Posterior vena cava (tissue), 2 donors: ENCODE measurements at regions not wholly inside any gene's neighbourhood (a gene's known extent, or its start where the extent isn't known, plus 50 kb on each side); places are given as distances from the start of the nearest gene placed in this dataset.
"Not testable (repeated sequence)": the region's sequence is repeated elsewhere in the genome, so short reads cannot be mapped to it uniquely, and the experiment has no call there.

Source experiments
- DNase-seq: peaks from one replicate; pipeline ENCODE4 v3.0.0-alpha.2; 2020; ENCODE audit warnings: low spot score
- intact Hi-C, 2 donors: fragments of 100-400 bp; cut with DNase I; formaldehyde crosslinking; loops; one replicate each; pipeline versions ENCODE4 v1.14.1 to v1.14.2; 2022 to 2023
- donor health status: DM: yes; HTN: yes; CAD: no.
- donor health status: DM: yes; HTN: yes; CAD: no.

DNA sequence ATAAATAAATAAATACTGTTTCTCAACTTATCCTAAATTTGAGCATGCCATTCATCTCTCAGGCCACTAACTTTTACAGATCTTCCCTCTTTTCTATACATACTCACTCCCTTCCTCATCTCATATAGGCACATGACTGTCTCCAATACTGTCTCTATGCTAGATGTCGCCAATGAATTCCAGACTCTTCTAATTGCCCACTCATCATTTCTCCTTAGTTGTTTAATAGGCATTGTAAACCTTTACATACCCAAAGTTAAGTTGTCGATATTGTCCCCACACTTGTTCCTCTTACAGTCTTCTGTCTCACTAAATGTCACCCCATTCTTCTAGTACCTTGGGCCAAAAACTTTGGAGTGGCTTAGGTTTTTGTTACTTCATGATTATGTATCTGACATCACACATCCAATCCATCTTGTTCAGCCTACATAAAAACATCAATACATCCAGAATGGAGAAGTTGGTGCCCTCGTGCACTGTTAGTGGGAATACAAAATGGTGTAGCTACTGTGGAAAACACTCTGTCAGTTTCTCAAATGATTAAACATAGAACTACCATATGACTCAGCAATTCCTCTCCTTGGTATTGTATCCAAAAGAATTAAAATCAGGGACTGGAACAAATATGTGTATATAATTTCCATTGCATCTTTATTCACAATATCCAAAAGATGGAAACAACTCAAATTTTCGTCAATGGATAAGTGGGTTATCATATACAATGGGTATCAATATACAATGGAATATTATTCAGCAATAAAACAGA is 935.1 kb downstream of the SLC4A3 start:
- no peak for DNase-seq
- intact Hi-C loops: no loop called here

DNA sequence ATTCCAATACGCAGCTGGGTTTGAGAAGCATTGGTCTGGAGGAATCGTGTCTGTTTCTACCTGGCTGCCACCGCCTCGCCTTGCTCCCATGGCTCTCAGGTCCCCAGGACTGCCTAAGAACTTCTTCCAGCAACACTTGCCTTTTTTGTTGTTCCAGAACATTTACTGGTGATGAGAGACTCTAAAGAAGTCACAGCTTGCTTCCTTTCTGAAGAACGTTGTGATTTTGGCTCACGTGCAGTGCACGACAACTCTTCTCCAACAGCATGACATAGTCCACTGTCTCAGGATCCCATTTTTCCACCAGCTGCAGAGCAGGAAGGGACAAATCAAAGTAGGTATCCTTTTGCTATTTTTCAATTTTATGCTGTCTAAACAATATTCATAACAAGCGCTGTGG is 940.9 kb downstream of the SLC4A3 start:
- intact Hi-C loops: no loop called here
- no peak for DNase-seq

DNA sequence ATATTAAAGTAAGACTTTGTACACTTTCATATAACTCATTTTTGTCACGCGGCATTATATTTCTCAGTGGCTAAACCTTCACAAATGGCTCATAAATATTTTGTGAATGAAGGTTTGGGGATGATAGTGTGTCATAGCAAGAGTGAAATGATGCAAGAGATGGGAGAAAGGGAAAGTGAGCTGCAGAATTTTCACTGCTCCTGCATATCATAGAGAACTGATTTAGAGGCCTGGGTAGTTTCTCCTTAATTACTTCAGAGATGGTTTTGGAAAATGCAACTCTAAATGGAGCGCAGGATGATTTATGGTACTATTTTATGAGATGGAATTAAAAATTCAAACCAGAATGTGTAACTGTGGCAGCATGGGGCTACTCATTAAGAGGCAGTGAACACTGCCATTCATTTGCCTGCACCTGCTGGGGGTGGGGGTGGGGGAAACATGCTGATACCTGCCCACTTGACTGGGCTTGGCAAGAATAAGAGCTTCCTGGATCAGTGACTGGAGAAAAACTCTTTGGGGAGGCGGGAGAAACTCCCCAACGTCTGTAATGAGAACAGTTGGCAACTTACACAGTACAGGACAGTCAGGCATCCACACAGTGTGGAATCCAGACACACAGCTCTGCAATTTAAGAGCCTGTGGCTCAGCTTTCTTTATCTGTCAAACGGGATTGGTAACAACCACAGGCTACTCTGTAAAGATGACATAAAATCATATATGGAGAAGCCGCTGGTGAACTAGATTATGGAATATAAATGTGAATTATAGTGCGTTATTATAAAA is 941.9 kb downstream of the SLC4A3 start:
- intact Hi-C loops: no loop called here
- no peak for DNase-seq

DNA sequence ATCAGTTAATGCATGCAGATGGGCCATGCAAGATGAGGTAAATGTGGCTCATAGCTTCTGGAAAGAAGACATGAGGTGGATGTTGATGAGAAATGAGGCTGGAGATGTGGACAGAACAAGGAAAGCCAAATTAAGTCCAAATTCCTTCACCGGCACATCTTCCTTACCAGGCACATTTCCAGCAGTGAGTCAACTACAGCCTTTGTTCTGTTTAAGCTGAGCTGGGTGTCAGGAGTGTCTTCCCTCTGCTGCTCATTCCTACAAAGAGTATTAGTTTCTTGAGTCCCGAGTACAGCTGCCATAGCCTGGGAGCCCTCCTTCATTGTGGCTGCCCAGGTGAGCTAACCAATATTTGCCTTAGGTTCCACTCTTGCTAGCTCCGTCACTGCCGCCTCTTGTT is 945.0 kb downstream of the SLC4A3 start:
- intact Hi-C loops: loop anchor here in 1 of 2 donors (5.0 kb wide), 1 partner anchor 965 kb away; no protein-coding TSS in a partner anchor
- no peak for DNase-seq

DNA sequence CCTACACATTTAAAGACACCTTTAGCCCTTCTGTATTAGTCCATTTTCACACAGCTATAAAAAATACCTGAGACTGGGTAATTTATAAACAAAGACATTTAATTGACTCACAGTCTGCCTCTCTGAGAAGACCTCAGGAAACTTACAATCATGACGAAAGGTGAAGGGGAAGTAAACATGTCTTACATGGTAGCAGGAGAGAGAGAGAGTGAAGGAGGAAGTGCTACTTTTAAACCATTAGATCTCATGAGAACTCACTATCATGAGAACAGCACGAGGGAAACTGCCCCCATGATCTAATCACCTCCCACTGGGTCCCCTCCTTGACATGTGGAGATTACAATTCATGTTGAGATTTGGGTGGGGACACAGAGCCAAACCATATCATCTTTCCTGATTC is 946.6 kb downstream of the SLC4A3 start:
- no peak for DNase-seq
- intact Hi-C loops: loop anchor here in 1 of 2 donors (5.0 kb wide), 1 partner anchor 963 kb away; no protein-coding TSS in a partner anchor

DNA sequence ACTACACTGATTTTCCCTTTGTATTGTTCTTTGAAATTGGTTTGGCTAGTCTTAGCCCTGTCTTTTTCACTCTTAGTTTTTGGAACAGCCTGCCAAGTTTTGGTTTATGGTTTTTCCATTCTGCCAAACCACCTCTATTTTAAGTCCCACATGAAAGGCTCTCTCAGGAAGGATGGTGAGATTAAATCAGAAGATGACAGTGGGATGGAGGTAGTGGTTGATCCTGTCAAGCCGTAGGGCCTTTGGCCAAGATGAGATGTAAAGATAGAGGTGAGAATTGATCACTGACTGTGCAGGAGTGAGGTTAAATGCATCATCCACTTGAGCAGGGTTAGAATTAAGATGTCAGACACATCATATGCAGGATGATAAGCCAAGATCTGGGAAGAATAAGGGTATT is 948.5 kb downstream of the SLC4A3 start:
- intact Hi-C loops: no loop called here
- no peak for DNase-seq

DNA sequence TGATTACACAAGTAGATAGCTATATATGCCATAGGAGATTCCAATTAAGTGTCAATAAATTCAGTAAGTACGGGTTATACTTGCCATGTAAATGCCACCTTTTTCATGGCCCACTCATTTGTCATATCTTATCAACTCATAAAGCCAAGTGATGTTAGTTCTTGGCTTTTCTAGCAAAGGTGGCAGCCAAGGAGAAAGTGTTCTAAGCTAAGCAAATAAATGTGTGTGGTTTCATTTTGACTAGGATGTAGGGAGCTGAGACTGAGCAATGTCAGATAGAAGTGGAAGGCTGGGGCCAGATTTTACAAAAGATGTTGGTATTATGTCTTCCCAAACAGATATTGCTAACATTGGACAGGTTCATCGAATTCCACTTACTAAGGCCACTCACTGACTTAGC is 952.0 kb downstream of the SLC4A3 start:
- intact Hi-C loops: no loop called here
- DNase-seq: no peak

DNA sequence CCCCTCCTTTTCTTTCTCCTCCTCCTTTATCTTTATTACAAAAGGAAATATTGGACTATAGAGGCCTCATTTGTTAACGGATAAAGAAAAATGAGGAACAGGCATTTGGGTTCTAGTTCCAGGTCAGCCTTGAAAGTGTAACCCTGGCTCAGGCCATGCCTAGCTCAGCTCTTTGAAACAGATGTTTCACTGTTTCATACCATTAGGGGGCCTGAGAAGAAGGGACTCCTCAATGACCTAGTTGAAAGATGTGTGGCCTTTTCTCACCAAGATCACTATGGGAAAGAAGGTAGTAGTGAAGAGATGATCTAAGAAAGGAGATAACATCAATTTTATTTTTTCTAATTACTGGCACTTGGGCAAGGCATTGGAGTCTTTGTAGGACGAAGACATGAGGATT is 952.7 kb downstream of the SLC4A3 start:
- DNase-seq: no peak
- intact Hi-C loops: no loop called here

DNA sequence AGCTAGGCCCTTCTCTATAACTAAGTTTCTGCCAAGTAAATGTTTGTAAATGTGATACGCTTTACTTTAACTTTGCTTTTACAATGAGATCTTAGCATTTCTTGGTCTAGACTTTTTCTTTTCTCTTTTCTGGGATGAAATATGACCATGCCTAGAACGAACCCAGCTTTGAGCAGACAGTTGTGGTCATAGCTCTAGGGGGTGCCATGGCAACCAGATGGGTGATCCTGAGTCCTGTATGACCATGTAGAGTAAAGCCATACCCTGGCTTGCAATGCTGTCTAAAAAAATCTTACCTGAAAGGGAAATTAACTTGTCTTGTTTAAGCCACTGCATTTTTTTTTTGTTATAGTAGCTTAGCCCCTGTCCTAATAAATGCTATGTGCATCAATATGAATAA is 956.3 kb downstream of the SLC4A3 start:
- no peak for DNase-seq
- intact Hi-C loops: no loop called here

DNA sequence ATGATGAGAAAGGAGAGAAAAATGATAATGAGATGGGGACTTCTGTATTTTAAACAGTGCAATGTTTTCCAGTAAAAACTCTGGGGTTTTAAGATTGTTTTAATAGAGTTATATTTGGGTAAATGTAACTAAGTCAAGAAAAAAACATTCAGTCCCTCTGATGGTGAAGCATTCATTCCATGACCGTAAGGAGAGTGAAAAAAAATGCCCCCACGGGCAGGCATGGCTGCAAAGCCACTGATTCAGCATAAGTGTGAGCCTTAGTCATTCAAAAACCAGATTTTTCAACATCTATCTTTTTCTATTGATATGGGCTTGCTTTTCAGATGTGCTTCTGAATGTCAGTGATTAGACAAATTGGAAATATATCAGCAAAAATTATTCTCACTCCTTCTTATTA is 957.8 kb downstream of the SLC4A3 start:
- intact Hi-C loops: no loop called here
- no peak for DNase-seq

DNA sequence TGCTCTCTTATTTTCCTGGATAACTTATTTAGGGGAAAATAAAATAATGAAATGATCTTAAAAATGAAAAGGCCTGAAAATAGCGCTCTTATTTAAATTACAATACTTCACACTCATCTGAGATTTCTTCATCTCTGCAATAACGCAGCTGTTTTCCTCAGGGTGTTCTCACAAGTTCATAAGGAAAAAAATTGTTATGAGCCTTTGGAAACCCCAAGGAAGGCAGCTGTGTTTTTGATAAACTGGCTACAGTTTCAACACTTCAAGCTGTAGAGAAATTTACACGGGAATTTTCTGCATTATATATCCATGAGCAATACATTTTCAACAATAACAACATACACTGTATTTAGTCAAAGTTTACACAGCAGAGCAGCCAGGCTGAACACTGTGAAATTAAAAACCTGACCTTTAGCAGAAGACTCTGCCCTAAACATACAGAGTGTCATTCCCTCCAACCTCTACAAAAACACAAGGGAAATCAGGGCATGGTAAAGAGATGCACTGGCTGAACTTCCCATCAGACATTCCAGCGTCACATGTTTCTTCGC is 959.6 kb downstream of the SLC4A3 start:
- intact Hi-C loops: no loop called here
- no peak for DNase-seq

DNA sequence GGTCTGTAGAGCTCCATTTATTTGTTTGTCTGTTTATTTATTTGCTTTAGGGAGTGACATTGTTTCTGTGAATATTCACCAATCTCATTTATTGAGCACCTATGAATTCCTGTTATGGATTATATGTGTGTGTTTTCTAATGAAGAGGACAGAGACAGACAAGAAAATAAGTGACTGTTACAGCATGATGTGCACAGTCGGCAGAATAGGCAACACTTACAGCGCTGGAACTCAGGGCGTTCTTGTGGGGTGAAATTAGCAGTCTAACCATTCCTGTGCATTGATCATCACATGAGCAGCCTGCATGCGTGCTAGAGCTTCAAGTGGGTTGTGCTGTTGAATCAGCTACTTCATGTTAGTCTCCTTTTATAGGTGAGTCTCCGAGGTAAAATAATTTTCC is 960.7 kb downstream of the SLC4A3 start:
- no peak for DNase-seq
- intact Hi-C loops: no loop called here

DNA sequence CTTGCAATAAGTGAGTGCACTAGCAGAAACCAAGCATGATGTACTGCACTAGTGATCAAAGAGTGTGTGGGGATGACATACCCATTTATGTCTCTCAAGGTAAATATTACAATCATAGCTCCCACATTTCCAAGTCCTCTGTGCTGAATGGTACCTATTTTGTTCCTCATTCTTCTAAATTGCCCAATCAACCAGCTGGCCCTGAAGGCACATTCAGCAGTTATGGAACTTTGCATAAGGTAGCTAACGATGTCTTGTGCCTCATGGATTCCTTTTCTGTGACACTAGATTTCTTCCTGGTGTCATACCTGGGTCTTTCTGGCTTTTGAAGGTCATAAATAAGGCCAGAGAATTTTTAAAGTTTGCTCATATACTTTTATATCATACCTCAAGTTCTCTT is 963.0 kb downstream of the SLC4A3 start:
- intact Hi-C loops: no loop called here
- no peak for DNase-seq

DNA sequence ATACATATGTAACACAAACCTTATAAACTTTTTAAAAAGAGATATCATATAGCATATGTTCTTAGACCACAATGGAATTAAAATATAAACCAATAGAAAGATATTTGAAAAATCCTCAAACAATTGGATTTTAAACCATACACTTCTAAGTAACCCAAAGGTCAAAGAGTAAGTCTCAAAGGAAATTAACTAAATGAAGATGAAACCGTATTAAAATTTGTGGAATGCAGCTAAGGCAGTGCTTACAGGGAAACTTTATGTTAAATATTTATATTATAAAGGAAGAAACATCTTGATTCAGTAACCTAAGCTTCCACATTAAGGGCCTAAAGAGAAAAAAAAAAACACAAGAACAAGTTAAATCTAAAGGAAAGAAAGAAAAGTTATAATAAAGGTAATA is 966.1 kb downstream of the SLC4A3 start:
- no peak for DNase-seq
- intact Hi-C loops: no loop called here

DNA sequence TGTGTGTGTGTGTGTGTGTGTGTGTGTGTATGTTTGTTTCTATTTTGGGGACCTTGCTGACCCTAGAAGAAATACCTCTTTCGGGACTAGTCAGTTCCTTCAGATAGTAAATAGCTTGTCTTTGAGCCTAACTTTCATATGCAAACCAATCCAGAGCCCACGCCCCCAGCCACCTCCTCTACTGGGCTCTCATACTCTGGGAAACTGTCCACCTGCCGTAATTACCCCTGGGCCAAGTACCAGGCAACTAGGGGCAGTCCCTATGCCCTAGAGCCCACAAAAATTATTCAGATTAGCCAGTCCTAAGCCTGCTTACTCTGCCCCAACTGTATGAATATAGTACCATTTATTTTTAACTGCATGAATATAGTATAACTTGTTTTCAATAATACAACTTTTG is 970.4 kb downstream of the EPHA4 start:
- no peak for DNase-seq
- intact Hi-C loops: no loop called here

DNA sequence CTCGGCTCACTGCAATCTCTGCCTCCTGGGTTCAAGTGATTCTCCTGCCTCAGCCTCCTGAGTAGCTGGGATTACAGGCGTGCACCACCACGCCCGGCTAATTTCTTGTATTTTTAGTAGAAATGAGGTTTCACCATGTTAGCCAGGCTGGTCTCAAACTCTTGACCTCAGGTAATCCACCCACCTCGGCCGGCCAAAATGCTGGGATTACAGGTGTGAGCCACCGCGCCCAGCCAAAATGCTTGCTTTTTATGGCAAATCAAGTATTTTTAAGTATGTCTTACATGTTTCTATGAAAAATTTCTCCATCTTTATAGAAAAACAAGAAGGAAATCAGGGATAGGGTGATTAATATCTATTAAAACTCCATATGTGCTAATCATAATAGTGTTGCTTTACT is 959.1 kb downstream of the EPHA4 start:
- intact Hi-C loops, DNase-seq: not testable (repeated sequence)

DNA sequence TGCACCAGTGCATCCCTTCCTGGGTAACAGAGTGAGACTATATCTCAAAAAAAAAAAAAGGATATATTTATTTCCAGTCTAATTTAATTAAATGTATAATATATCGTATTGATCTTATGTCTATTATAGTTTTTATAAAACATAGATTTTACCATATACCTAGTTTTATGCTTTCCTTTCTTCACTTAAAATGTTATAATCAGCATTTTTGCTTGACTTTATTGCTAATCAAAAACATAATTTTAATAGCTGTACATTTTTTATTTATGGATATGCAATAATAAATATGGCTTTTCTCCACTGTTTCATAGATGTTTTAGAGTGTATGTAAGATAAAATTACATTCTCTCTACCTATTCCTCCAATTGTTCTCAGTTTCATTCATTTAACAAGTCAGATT is 958.0 kb downstream of the EPHA4 start:
- DNase-seq: no peak
- intact Hi-C loops: no loop called here

DNA sequence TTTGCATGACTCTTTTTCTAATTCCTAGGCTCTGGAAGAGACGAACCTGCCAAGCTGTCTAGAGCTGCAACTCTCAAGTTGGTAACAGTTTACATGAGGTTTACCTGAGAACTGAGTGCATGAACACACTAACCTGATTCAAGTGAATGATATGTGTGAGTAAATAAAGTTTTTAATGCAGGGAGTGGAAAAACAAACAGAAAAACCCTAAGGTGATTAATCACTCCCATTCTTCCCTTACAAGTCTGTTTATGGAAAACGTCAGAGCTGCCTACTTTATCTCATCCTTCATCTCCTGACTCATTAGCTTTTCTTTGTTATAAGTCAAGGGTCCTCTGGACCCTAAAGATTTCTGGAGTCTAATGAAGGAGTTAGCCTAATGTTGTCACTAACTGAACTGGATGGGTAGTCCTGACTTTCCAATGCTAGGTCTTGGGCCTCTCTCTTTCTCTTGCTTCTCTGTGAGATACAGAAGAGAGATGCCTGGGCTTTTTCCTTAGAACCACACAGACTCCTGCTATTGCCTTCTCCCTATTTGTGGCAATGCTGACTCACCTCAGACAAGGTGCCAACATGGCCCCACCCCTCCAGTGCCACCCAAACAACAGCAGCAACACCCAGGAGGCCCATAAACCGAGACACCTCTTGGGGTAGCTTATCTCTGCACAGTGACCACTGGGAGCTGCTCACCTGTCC is 952.4 kb downstream of the EPHA4 start:
- intact Hi-C loops: no loop called here
- no peak for DNase-seq

DNA sequence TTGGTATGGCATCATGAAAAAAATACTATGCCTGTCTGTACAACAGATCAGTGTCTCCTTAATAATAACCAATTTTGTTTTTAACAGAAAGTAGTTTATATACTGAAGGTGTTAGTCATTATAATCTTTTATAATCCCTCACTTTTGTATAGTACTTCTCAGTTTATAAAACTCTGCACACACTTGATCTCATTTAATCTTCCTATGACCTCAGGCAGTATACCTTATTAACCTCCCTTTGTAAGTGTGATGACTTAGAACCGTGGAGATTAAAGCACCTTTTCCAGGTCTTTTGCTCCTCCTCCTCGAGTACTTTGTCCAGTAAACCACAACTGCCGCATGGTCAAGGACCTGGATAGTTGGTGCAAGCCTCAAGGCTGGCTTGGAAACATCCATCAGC is 945.5 kb downstream of the EPHA4 start:
- DNase-seq: no peak
- intact Hi-C loops: loop anchor here in 1 of 2 donors (5.0 kb wide), 1 partner anchor 164 kb away; no protein-coding TSS in a partner anchor

DNA sequence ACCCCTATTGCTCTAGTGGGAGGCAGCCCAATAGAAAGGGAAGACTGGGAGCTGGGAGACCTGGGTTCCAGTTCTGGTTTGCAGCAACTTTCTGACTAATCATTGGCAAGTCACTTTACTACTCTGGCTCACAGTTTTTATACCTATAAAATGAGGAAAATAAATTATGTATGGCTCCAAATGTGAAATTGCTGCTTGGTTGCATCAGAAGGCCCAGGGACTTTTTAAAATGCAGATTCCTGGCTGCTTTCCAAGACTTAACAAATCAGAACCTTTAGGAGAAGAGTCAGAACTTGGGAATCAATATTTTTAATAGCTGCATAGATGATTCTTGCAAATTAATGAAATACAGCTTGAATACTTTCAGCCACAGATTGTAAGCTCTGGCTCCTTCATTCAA is 943.9 kb downstream of the EPHA4 start:
- intact Hi-C loops: loop anchor here in 1 of 2 donors (5.0 kb wide), 1 partner anchor 166 kb away; no protein-coding TSS in a partner anchor
- DNase-seq: no peak
